Suppressor macrophage treated with lipopolysaccharide for 1 hour (primary cell): ENCODE measurements at regions not wholly inside any gene's neighbourhood (a gene's known extent, or its start where the extent isn't known, plus 50 kb on each side); places are given as distances from the start of the nearest gene placed in this dataset.
"Not testable (repeated sequence)": the region's sequence is repeated elsewhere in the genome, so short reads cannot be mapped to it uniquely, and the experiment has no call there.

Experiments used
- DNase-seq, 3 donors: peaks; one replicate each; pipeline ENCODE4 v3.0.0-alpha.2; 2020 to 2022

GRCh38 chr4:116275006-116275405 lies 810.4 kb downstream of the TRAM1L1 start:
- no peak for DNase-seq

- DNase-seq: no peak
These were observed 813.0 kb downstream of the TRAM1L1 start for GRCh38 chr4:116272336-116272735.

- not testable (repeated sequence) for DNase-seq
These were observed 824.4 kb downstream of the TRAM1L1 start for GRCh38 chr4:116260931-116261330.

GRCh38 chr4:116244771-116245170 lies 840.6 kb downstream of the TRAM1L1 start:
- no peak for DNase-seq

GRCh38 chr4:116243431-116243830 lies 841.9 kb downstream of the TRAM1L1 start:
- no peak for DNase-seq

- DNase-seq: no peak
These were observed 851.4 kb downstream of the TRAM1L1 start for GRCh38 chr4:116233971-116234370.

GRCh38 chr4:116231999-116232398 lies 853.4 kb downstream of the TRAM1L1 start:
- not testable (repeated sequence) for DNase-seq

GRCh38 chr4:116229420-116229819 lies 856.0 kb downstream of the TRAM1L1 start:
- no peak for DNase-seq

- DNase-seq: no peak
These were observed 862.2 kb downstream of the TRAM1L1 start for GRCh38 chr4:116223040-116223732.

- DNase-seq: no peak
These were observed 867.6 kb downstream of the TRAM1L1 start for GRCh38 chr4:116217781-116218180.

- DNase-seq: no peak
These were observed 869.8 kb downstream of the TRAM1L1 start for GRCh38 chr4:116215622-116216021.

GRCh38 chr4:116202524-116202923 lies 882.9 kb downstream of the TRAM1L1 start:
- DNase-seq: no peak

GRCh38 chr4:116197317-116197809 lies 888.0 kb downstream of the TRAM1L1 start:
- DNase-seq: no peak

GRCh38 chr4:116183241-116183640 lies 902.1 kb downstream of the TRAM1L1 start:
- no peak for DNase-seq

- peak in 2 of 3 donors; percentile 10 to 13 for DNase-seq
These were observed 905.2 kb downstream of the TRAM1L1 start for GRCh38 chr4:116180157-116180601.

GRCh38 chr4:116151371-116151770 lies 934.0 kb downstream of the TRAM1L1 start:
- DNase-seq: not testable (repeated sequence)

- DNase-seq: no peak
These were observed 935.2 kb downstream of the TRAM1L1 start for GRCh38 chr4:116150152-116150551.

- DNase-seq: no peak
These were observed 942.2 kb downstream of the TRAM1L1 start for GRCh38 chr4:116143198-116143597.

- no peak for DNase-seq
These were observed 952.4 kb downstream of the TRAM1L1 start for GRCh38 chr4:116132946-116133345.

- no peak for DNase-seq
These were observed 958.6 kb downstream of the TRAM1L1 start for GRCh38 chr4:116126794-116127193.

GRCh38 chr4:116122124-116122523 lies 963.3 kb downstream of the TRAM1L1 start:
- DNase-seq: no peak

- DNase-seq: no peak
These were observed 967.2 kb downstream of the TRAM1L1 start for GRCh38 chr4:116118221-116118620.

- not testable (repeated sequence) for DNase-seq
These were observed 972.5 kb downstream of the TRAM1L1 start for GRCh38 chr4:116112861-116113260.

GRCh38 chr4:116110713-116111112 lies 974.7 kb downstream of the TRAM1L1 start:
- no peak for DNase-seq

GRCh38 chr4:116108606-116109005 lies 976.8 kb downstream of the TRAM1L1 start:
- no peak for DNase-seq
